GM12891 (cell line): ENCODE measurements at regions not wholly inside any gene's neighbourhood (a gene's known extent, or its start where the extent isn't known, plus 50 kb on each side); places are given as distances from the start of the nearest gene placed in this dataset.

Experiments used
- POLR2A ChIP-seq: IDR thresholded peaks from 2 replicates; pipeline ENCODE4 v1.6.1; 2011; ENCODE audit warnings: low read depth, low read length, control low read depth
- POLR2AphosphoS5 ChIP-seq: IDR thresholded peaks from 2 replicates; pipeline ENCODE4 v1.6.1; 2011; ENCODE audit warnings: low read depth, low read length, control low read depth
- SPI1 ChIP-seq: IDR thresholded peaks from 2 replicates; pipeline ENCODE4 v1.6.1; 2011; ENCODE audit warnings: low read depth, low read length, control low read depth
- TAF1 ChIP-seq: IDR thresholded peaks from 2 replicates; pipeline ENCODE4 v1.6.1; 2011; ENCODE audit warnings: low read depth, low read length, control low read depth

DNA sequence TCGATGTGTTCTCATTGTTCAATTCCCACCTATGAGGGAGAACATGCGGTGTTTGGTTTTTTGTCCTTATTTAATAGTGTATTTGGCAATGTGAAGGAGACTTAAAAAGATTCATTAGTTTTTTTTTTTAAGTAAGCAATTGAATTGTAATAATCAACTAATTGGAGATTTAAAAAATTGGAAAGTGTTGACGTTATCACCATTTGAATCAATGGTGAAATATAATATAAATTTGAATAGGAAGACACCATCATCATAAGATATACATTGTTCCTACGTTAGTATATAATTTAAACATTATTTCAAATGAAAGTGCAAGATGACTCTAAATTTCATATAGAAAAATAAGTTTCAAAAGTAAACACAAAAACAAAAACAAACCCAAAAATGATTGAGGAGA lies 2858.1 kb upstream of the PCDH20 start:
- TF ChIP-seq SPI1 (no peak), TAF1 (no peak), POLR2AphosphoS5 (no peak), POLR2A (no peak)
